Activated CD4-positive, alpha-beta memory T cell treated with anti-CD3 and anti-CD28 coated beads, Interleukin-2, amount 10 ng/mL, durations not matched to agents 7 days and 5 days (primary cell): ENCODE measurements at regions not wholly inside any gene's neighbourhood (a gene's known extent, or its start where the extent isn't known, plus 50 kb on each side); places are given as distances from the start of the nearest gene placed in this dataset.

Experiments used
- CTCF ChIA-PET: fragments of 350-600 bp; sonication (Branson Sonifier 250); formaldehyde crosslinking; loops from one replicate; lab custom pipeline; 2021; ENCODE audit warnings: antibody characterized with exemption, inconsistent platforms; lab: Charles Lee
- POLR2A ChIA-PET: fragments of 350-600 bp; sonication (Branson Sonifier 250); formaldehyde crosslinking; loops from one replicate; lab custom pipeline; 2021; ENCODE audit warnings: antibody characterized with exemption; lab: Charles Lee
- DNase-seq: peaks from one replicate; pipeline ENCODE4 v3.0.0-alpha.2; 2020
- H3K27ac Mint-ChIP-seq: one replicate; pipeline ENCODE4 v1.8.0; 2021; ENCODE audit warnings: mild to moderate bottlenecking, mixed read lengths
- H3K27me3 Mint-ChIP-seq: one replicate; pipeline ENCODE4 v1.8.0; 2021; ENCODE audit warnings: mixed read lengths
- H3K36me3 Mint-ChIP-seq: one replicate; pipeline ENCODE4 v1.8.0; 2021; ENCODE audit warnings: low read depth, mixed read lengths
- H3K4me1 Mint-ChIP-seq: one replicate; pipeline ENCODE4 v1.8.0; 2021; ENCODE audit warnings: mixed read lengths
- H3K4me3 Mint-ChIP-seq: one replicate; pipeline ENCODE4 v1.8.0; 2021; ENCODE audit warnings: mild to moderate bottlenecking, mixed read lengths
- H3K9me3 Mint-ChIP-seq: one replicate; pipeline ENCODE4 v1.8.0; 2021; ENCODE audit warnings: mixed read lengths

DNA sequence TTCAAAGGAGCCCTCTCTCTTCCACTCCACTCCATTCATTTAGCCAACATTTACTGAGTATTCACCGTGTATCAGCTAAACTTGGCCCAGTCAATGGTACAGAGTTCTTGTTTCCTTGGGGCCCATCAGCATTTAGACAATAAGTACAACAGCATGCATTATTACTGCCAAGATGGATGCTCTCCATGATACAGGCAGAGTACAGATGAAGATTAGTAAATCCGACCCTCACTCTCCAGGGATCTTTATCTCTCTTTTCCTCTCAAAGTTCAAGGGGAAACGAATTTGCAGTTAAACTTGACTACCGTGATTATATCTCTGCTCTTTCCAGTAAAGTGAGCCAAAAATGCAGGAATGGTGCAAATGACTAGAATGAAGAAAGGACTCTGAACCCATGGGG, 184.6 kb upstream of the DUSP10 start:
- Mint-ChIP-seq H3K9me3 (peaks cover 2% of the 10 kb centered on the region), H3K4me3 (no peak overlapping the region), H3K36me3 (no peaks in the 10 kb centered on the region), H3K4me1 (no peaks in the 10 kb centered on the region), H3K27me3 (peaks cover 6% of the 10 kb centered on the region), H3K27ac (no peak overlapping the region)
- DNase-seq: no peak
- POLR2A ChIA-PET: no interaction called here
- CTCF ChIA-PET: no interaction called here

DNA sequence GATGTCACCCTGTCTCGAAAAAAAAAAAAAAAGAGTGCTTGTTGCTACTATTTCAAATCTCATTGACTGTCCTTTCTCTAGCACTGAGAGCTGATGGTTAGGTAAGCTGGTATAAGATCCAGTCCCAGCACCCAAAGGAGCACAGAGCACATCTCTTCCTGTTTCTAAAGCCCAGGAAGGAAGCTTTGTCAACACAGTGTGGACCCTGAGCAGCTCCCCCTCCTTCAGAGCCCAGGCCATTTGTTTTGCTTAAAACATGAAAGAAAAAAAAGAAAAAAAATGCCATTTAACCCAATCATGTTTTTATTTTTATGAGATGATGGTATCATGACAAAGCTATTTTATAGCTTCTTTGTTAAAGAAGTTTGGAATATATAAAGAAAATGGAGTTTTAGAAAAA, 184.1 kb upstream of the DUSP10 start:
- ChIA-PET POLR2A (no interaction called here), CTCF (no interaction called here)
- DNase-seq: no peak
- Mint-ChIP-seq H3K4me3 (no peak overlapping the region), H3K27me3 (peaks cover 6% of the 10 kb centered on the region), H3K27ac (no peak overlapping the region), H3K4me1 (no peaks in the 10 kb centered on the region), H3K9me3 (peaks cover 2% of the 10 kb centered on the region), H3K36me3 (no peaks in the 10 kb centered on the region)

DNA sequence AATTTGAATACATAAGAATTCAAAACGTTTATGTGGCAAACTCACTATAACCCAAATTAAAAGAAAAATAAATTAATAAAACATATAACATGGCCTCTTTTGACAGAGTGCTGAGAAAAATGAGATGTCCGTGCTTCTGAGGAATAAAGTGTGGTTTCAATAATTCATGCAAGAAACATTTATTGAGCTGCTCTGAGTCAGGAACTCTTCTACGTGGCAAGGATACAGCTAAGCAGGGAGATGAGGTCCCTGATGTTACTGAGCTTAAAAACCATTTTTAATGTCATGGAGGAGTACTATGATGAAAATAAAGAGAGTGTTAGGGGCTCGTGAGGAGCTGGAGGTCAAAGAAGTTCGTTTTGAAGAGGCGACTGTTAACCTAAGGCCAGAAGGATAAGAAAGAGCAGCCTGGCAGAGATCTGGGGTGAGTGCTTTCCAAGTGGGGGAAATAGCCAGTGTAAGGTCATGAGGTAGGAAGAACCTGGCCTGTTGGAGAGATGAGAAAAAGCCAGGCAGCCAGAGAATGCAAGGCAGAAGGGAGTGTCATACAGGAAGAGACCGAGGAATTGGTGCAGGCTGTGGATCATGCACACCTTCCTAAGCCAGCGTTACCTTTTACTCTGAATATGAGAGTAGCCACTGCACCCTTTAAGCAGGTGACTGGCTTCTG, 182.2 kb upstream of the DUSP10 start:
- Mint-ChIP-seq H3K4me3 (no peak overlapping the region), H3K9me3 (peaks cover 2% of the 10 kb centered on the region), H3K27me3 (peaks cover under 1% of the 10 kb centered on the region), H3K36me3 (no peaks in the 10 kb centered on the region), H3K4me1 (no peaks in the 10 kb centered on the region), H3K27ac (no peak overlapping the region)
- CTCF ChIA-PET: no interaction called here
- no peak for DNase-seq
- POLR2A ChIA-PET: no interaction called here

DNA sequence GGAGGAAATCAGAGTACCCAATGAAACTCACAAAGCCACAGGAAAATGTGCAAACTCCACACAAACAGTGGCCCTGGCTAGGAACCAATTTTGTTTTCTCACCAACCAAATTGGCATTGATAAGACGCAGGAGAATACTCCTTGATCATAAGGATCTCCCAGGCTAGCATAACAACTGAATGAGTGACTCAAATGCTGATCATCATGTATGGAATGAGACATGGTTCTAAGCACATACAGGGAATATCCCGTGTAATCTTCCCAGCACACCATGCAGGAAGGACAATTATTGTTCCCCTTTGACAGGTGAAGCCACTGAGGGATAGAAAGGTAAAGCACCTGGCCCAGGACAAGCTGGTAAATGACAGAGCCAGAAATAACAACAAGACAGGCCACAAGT, 180.0 kb upstream of the DUSP10 start:
- ChIA-PET POLR2A (no interaction called here), CTCF (no interaction called here)
- Mint-ChIP-seq H3K4me1 (no peaks in the 10 kb centered on the region), H3K27ac (no peak overlapping the region), H3K9me3 (no peaks in the 10 kb centered on the region), H3K36me3 (no peaks in the 10 kb centered on the region), H3K4me3 (no peak overlapping the region), H3K27me3 (no peaks in the 10 kb centered on the region)
- DNase-seq: no peak

DNA sequence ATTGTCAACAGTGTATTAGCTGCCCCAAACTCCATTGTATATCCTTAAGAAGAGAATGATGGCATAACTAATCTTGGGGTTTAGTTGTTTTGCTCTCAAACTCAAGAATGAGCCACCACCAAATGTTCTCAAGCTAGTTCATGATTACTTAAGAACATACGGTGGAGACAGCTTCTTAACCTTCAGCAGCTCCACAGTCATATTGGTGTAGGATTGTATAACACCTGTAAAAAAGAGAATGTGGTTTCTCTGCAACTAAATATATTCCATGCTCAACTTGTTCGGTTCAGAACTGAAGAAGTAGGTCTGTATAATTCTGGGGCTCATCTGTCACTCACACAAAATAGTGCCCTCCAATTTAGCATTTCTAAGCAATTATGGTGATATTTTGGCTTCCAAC, 177.9 kb upstream of the DUSP10 start:
- POLR2A ChIA-PET: no interaction called here
- DNase-seq: no peak
- Mint-ChIP-seq H3K9me3 (no peaks in the 10 kb centered on the region), H3K4me1 (no peaks in the 10 kb centered on the region), H3K36me3 (no peaks in the 10 kb centered on the region), H3K4me3 (no peak overlapping the region), H3K27me3 (no peaks in the 10 kb centered on the region), H3K27ac (no peak overlapping the region)
- CTCF ChIA-PET: no interaction called here

DNA sequence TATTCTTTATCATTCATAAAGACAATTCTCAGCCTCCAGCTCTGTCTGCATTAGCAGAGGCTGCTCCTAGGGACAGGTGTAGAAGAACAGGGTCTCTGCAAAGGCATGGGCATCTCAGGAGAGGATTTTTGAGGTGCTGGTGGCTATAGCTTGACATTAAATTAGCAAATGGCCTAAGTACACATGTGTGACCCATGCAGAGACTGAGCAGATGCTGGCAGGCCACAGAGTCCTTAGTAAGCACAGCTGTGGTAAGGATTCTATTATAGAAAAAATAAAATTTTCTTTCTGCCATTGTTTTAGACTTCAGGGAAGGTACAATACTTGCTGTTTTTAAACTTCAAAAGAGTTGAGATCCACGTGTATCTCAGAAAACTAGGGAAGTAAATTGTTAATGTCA, 177.5 kb upstream of the DUSP10 start:
- H3K4me3 Mint-ChIP-seq: no peak overlapping the region
- no peaks in the 10 kb centered on the region for H3K36me3 Mint-ChIP-seq
- no peaks in the 10 kb centered on the region for H3K4me1 Mint-ChIP-seq
- DNase-seq: no peak
- CTCF ChIA-PET: no interaction called here
- no peaks in the 10 kb centered on the region for H3K9me3 Mint-ChIP-seq
- POLR2A ChIA-PET: no interaction called here
- H3K27me3 Mint-ChIP-seq: no peaks in the 10 kb centered on the region
- no peak overlapping the region for H3K27ac Mint-ChIP-seq

DNA sequence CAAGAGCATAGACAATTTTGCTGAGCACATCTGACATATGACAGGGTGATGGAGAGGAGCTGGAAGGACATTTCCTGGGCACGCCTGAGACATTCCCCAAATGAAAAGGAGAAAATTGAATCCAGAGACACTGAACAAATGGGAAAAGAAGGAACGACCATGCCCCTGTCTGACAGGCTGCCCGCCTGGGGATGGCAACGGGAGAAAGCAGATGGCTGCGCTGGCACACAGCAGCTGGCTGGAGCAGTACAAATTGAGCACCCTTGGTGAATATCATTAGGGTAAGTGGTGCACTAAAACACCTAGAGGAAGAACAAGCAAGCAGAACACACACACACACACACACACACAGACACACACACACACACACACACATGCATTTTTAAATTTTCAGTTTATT, 174.3 kb upstream of the DUSP10 start:
- no peaks in the 10 kb centered on the region for H3K36me3 Mint-ChIP-seq
- H3K27me3 Mint-ChIP-seq: no peaks in the 10 kb centered on the region
- no peak overlapping the region for H3K4me3 Mint-ChIP-seq
- no peaks in the 10 kb centered on the region for H3K9me3 Mint-ChIP-seq
- DNase-seq: no peak
- no peak overlapping the region for H3K27ac Mint-ChIP-seq
- ChIA-PET CTCF (interaction anchor here (0.6 kb wide), 1 partner anchor 547 kb away, joined by 3 read pairs; no protein-coding TSS in a partner anchor), POLR2A (no interaction called here)
- H3K4me1 Mint-ChIP-seq: peaks cover 2% of the 10 kb centered on the region

DNA sequence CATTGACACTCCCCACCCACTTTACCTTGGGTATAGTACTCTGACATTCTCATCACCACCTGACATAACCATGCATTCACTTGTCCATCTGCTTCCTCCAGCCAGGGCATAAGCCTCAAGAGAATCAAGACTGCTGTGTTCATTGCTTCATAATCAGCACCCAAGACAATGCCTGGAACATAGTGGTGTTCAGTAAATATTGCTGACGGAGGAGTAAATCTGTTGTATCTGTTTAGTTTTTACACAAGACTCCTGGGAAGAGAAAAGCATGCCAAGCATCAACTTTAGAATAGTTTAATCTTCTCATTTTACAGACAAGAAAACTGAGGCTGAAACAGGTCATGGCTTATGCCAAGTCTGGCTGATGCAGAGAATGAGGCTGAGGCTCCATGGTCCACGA, 173.9 kb upstream of the DUSP10 start:
- no peak for DNase-seq
- Mint-ChIP-seq H3K9me3 (no peaks in the 10 kb centered on the region), H3K4me1 (peaks cover 2% of the 10 kb centered on the region), H3K36me3 (no peaks in the 10 kb centered on the region), H3K27ac (no peak overlapping the region), H3K4me3 (no peak overlapping the region), H3K27me3 (no peaks in the 10 kb centered on the region)
- ChIA-PET CTCF (no interaction called here), POLR2A (no interaction called here)

DNA sequence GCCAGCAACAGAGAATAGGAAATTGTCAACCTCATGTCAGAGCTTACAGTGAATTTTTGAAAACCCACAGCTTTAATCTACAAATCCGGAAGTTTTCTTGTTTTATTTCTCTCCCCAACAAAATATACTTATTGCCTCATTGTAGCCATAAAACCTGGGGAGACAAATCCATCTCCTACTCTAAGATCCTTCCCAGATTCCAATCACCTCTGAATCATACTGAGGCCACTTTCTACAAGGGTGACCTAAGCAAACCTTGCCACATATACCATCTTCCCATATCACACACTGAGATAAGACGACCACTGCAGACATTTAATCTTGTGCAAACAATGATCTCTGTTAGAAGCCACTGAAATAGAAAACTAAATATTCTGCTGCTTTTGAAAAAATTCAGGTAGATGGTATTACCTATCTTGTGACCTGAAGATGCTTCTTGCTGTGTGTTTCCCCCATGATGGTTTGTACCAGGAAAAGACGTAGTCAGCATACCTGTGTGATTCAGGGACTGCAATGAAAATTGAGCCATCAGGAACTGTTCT, 171.5 kb upstream of the DUSP10 start:
- Mint-ChIP-seq H3K9me3 (no peaks in the 10 kb centered on the region), H3K27ac (no peak overlapping the region), H3K36me3 (no peaks in the 10 kb centered on the region), H3K4me3 (no peak overlapping the region), H3K27me3 (peaks cover 2% of the 10 kb centered on the region), H3K4me1 (peaks cover 2% of the 10 kb centered on the region)
- POLR2A ChIA-PET: no interaction called here
- CTCF ChIA-PET: no interaction called here
- no peak for DNase-seq

DNA sequence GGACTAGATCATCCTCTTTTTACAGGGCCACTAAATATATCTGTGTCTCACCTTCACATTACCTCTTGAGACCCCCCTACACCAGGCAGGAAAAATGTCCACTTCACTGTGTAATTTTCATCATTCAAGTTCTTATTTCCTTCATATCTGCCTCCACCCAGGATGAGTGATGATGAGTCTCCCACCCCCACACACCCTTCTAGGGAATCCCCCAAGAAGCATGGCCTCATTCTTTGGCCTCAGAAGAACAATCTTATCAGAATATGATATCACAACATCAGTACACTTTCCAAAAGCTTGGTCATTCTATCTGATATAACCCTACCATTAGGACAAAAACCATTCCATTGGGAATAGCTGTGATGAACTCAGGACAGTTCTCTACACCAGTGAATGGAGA, 170.3 kb upstream of the DUSP10 start:
- no peak for DNase-seq
- Mint-ChIP-seq H3K4me1 (peaks cover 2% of the 10 kb centered on the region), H3K27ac (no peak overlapping the region), H3K9me3 (no peaks in the 10 kb centered on the region), H3K36me3 (no peaks in the 10 kb centered on the region), H3K4me3 (no peak overlapping the region), H3K27me3 (peaks cover 6% of the 10 kb centered on the region)
- CTCF ChIA-PET: no interaction called here
- POLR2A ChIA-PET: no interaction called here

DNA sequence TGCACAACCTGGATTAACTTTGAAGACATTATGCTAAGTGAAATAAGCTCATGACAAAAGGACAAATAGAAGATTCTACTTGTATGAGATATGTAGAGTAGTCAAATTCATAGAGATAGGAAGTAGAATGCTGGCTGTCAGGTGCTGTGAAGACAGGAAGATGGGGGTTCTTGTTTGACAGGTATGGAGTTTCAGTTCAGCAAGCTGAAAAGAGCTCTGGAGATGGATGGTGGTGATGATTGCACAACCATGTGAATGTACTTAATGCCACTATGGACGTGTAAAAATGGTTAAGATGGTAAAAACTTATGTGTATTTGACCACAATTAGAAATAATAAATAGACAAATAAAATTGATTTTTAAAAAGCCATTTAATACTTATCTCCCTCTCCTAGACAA, 169.8 kb upstream of the DUSP10 start:
- peaks cover 6% of the 10 kb centered on the region for H3K27me3 Mint-ChIP-seq
- H3K4me1 Mint-ChIP-seq: peaks cover 2% of the 10 kb centered on the region
- DNase-seq: no peak
- ChIA-PET POLR2A (no interaction called here), CTCF (no interaction called here)
- no peaks in the 10 kb centered on the region for H3K9me3 Mint-ChIP-seq
- no peaks in the 10 kb centered on the region for H3K36me3 Mint-ChIP-seq
- no peak overlapping the region for H3K4me3 Mint-ChIP-seq
- H3K27ac Mint-ChIP-seq: no peak overlapping the region

DNA sequence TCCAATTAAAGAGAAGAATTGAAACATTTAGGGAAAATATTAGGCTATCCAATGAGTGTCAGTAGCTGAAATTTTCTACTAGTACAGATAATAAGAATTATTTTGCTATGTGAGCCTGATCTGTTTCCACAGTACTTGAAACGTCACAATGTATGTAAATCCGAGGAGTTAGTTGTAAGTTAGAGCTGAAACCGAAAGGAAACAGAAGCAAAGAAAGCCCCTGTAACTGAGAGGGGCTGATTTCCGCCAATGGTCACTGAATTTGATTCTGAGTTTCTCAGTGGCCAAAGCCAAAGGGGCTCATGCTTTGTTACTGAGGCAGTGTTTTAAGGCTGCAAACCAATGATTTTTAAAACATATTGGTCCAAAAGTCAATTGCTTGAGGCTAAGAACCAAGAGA, 168.3 kb upstream of the DUSP10 start:
- Mint-ChIP-seq H3K9me3 (no peaks in the 10 kb centered on the region), H3K27me3 (peaks cover 6% of the 10 kb centered on the region), H3K4me1 (peaks cover 2% of the 10 kb centered on the region), H3K27ac (no peak overlapping the region), H3K36me3 (no peaks in the 10 kb centered on the region), H3K4me3 (no peak overlapping the region)
- ChIA-PET CTCF (no interaction called here), POLR2A (no interaction called here)
- no peak for DNase-seq

DNA sequence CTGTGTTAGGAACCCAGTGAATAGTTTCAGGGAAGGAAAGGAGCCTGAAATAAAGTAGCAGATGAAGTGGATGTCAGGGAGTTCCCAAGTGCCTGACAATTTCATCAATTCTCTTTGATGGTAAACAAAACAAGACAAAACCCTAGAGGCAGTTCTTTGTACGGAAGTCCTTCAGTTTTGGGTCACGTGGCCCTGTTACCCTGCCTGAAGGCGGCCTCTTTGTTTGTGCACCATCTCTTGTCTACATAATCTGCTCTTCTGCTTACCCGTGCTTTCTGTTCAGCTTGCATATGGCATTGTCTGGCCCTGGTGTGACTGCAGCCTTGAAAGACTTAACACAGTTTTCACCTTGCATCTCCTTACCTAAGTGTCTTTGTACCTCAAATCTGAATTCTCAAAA, 166.7 kb upstream of the DUSP10 start:
- Mint-ChIP-seq H3K9me3 (no peaks in the 10 kb centered on the region), H3K36me3 (no peaks in the 10 kb centered on the region), H3K4me3 (no peak overlapping the region), H3K27ac (no peak overlapping the region), H3K27me3 (peaks cover 6% of the 10 kb centered on the region), H3K4me1 (peaks cover 2% of the 10 kb centered on the region)
- POLR2A ChIA-PET: no interaction called here
- no peak for DNase-seq
- CTCF ChIA-PET: no interaction called here

DNA sequence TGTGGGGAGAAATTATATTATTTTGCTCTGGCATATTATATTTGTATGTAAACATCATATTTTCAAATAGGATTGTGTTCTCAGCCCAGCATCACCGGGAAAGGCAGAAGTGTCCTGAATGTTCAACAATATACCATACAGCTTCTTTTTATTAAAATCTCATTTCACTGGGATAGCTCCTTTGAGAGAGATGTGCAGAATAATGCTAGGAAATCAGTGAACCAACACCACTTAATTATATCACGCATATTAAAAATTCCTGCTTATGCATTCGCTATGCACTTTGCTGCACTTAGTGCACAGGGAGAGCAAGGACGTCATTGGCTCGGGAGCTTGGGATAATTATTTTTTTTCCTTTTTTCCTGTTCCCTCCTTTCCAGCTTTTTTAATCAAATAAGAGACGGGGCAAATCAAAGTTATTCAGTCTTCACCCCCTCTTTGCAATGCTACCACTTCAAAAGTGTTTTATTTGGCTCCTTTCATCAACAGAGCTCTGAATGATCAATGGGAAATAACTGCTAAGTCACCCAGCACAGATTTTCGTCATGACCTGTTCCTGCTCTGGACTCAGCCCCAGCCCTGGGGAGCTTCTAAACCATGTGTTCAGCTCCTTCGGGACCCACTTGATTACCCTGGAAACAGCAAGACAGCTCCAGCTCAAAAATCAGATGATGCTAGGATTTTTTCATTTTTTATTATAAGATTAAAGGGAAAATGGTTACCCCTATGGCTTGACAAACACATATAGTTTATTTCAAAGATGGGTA, 165.5 kb upstream of the DUSP10 start:
- peaks cover 6% of the 10 kb centered on the region for H3K27me3 Mint-ChIP-seq
- no peaks in the 10 kb centered on the region for H3K36me3 Mint-ChIP-seq
- H3K4me1 Mint-ChIP-seq: peaks cover 2% of the 10 kb centered on the region
- ChIA-PET POLR2A (no interaction called here), CTCF (interaction anchor here (0.6 kb wide), 1 partner anchor 485 kb away, joined by 3 read pairs; no protein-coding TSS in a partner anchor)
- no peaks in the 10 kb centered on the region for H3K9me3 Mint-ChIP-seq
- H3K4me3 Mint-ChIP-seq: no peak overlapping the region
- no peak for DNase-seq
- H3K27ac Mint-ChIP-seq: no peak overlapping the region
